Astrocyte (in vitro differentiated cells and primary cell): ENCODE measurements at regions not wholly inside any gene's neighbourhood (a gene's known extent, or its start where the extent isn't known, plus 50 kb on each side); places are given as distances from the start of the nearest gene placed in this dataset.

ENCODE experiments used
- DNase-seq: peaks from one replicate; pipeline ENCODE4 v3.0.0-alpha.2; 2010; ENCODE audit warnings: low read depth
- FAIRE-seq: peaks from 2 replicates; lab custom pipeline; 2011; peaks lifted over from hg19 to GRCh38; lab: Jason Lieb, UNC
- H2AFZ ChIP-seq: 2 replicates; pipeline ENCODE4 v1.6.0; 2012; ENCODE audit warnings: low read depth, low read length, inconsistent platforms
- H3K27ac ChIP-seq: 2 replicates; pipeline ENCODE4 v1.5.1; 2011; ENCODE audit warnings: low read depth, low read length, inconsistent platforms
- H3K27me3 ChIP-seq: 2 replicates; pipeline ENCODE4 v1.6.0; 2011; ENCODE audit warnings: low read length, inconsistent platforms; ENCODE audit not compliant: insufficient read depth
- H3K36me3 ChIP-seq: 2 replicates; pipeline ENCODE4 v1.5.1; 2011; ENCODE audit warnings: low read length, inconsistent platforms; ENCODE audit not compliant: insufficient read depth
- H3K4me1 ChIP-seq: 2 replicates; pipeline ENCODE4 v1.5.1; 2011; ENCODE audit warnings: low read length, inconsistent platforms; ENCODE audit not compliant: insufficient read depth
- H3K4me2 ChIP-seq: 2 replicates; pipeline ENCODE4 v1.6.0; 2012; ENCODE audit warnings: low read length, inconsistent platforms
- H3K4me3 ChIP-seq: 2 replicates; pipeline ENCODE4 v1.5.1; 2011; ENCODE audit warnings: low read depth, mild to moderate bottlenecking, low read length, inconsistent platforms; ENCODE audit not compliant: insufficient read depth
- H3K79me2 ChIP-seq: 2 replicates; pipeline ENCODE4 v1.6.0; 2012; ENCODE audit warnings: mild to moderate bottlenecking, low read length, inconsistent platforms; ENCODE audit not compliant: insufficient read depth
- H3K9ac ChIP-seq: 2 replicates; pipeline ENCODE4 v1.6.0; 2012; ENCODE audit warnings: mild to moderate bottlenecking, low read length, inconsistent platforms
- H3K9me3 ChIP-seq: 2 replicates; pipeline ENCODE4 v1.5.1; 2012; ENCODE audit warnings: low read depth, mild to moderate bottlenecking, low read length, inconsistent platforms; ENCODE audit not compliant: insufficient read depth
- H4K20me1 ChIP-seq: 2 replicates; pipeline ENCODE4 v1.6.0; 2012; ENCODE audit warnings: low read length, inconsistent platforms; ENCODE audit not compliant: insufficient read depth
- H3K27ac Mint-ChIP-seq: one replicate; pipeline ENCODE4 v1.8.0; 2021; ENCODE audit warnings: mild to moderate bottlenecking, mixed read lengths; ENCODE audit not compliant: unreplicated experiment
- H3K27me3 Mint-ChIP-seq: one replicate; pipeline ENCODE4 v1.8.0; 2021; ENCODE audit warnings: low read depth, mixed read lengths; ENCODE audit not compliant: unreplicated experiment
- H3K36me3 Mint-ChIP-seq: one replicate; pipeline ENCODE4 v1.8.0; 2021; ENCODE audit warnings: low read depth, mixed read lengths; ENCODE audit not compliant: unreplicated experiment
- H3K4me1 Mint-ChIP-seq: one replicate; pipeline ENCODE4 v1.8.0; 2021; ENCODE audit warnings: low read depth, mixed read lengths; ENCODE audit not compliant: unreplicated experiment
- H3K4me3 Mint-ChIP-seq: one replicate; pipeline ENCODE4 v1.8.0; 2021; ENCODE audit warnings: mild to moderate bottlenecking, moderate library complexity, mixed read lengths; ENCODE audit not compliant: unreplicated experiment
- H3K9me3 Mint-ChIP-seq: one replicate; pipeline ENCODE4 v1.8.0; 2021; ENCODE audit warnings: mild to moderate bottlenecking, mixed read lengths; ENCODE audit not compliant: unreplicated experiment
- EZH2 ChIP-seq: IDR thresholded peaks from 2 replicates; pipeline ENCODE4 v1.6.1; 2012; ENCODE audit warnings: mild to moderate bottlenecking, low read length, inconsistent platforms; ENCODE audit not compliant: insufficient read depth
- TF ChIP-seq, protein P1 (sequence below): IDR thresholded peaks from 2 replicates; pipeline ENCODE4 v1.5.1; 2011; ENCODE audit warnings: low read depth, mild to moderate bottlenecking, inconsistent platforms, low read length, moderate library complexity; ENCODE audit not compliant: insufficient read depth

DNA sequence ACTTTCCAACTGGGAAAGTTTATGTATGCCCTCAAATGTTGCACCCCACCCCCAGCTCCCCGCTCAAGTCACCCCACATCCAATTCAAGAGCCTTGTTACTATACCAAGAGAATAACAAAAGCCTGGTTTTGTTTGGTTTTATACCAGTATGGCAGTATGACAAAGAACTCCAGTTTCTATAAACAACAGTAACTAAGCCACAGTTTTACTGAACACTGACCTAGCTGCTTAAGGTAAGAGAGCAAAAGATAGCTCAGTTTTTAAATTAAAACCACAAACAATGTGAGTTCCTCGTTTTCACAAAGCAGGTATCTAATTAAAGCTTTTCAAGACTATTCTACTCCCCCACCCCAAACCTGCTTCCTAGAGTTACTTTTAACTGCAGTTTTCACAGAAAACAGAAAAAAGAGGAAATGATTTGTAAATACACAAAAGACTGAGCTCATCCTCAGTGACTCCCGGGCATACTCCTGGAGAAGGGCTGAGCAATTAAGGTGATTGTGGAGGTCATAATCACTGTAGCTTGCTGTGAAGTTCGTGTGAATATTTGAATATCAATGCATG, 59.3 kb upstream of the LHX8 start:
- Histone ChIP-seq H3K9me3 (no peaks in the 10 kb centered on the region), H3K4me3 (no peak overlapping the region), H3K27me3 (no peaks in the 10 kb centered on the region), H3K79me2 (no peaks in the 10 kb centered on the region), H3K9ac (no peak overlapping the region), H3K36me3 (no peaks in the 10 kb centered on the region), H3K4me2 (no peak overlapping the region), H2AFZ (no peak overlapping the region), H3K4me1 (no peaks in the 10 kb centered on the region), H4K20me1 (no peaks in the 10 kb centered on the region), H3K27ac (no peak overlapping the region)
- no peak overlapping the region for H3K27ac Mint-ChIP-seq
- no peaks in the 10 kb centered on the region for H3K27me3 Mint-ChIP-seq
- no peak for DNase-seq
- no peak overlapping the region for H3K4me3 Mint-ChIP-seq
- no peaks in the 10 kb centered on the region for H3K9me3 Mint-ChIP-seq
- no peaks in the 10 kb centered on the region for H3K36me3 Mint-ChIP-seq
- TF ChIP-seq EZH2: no peak
- TF ChIP-seq, protein P1, sequence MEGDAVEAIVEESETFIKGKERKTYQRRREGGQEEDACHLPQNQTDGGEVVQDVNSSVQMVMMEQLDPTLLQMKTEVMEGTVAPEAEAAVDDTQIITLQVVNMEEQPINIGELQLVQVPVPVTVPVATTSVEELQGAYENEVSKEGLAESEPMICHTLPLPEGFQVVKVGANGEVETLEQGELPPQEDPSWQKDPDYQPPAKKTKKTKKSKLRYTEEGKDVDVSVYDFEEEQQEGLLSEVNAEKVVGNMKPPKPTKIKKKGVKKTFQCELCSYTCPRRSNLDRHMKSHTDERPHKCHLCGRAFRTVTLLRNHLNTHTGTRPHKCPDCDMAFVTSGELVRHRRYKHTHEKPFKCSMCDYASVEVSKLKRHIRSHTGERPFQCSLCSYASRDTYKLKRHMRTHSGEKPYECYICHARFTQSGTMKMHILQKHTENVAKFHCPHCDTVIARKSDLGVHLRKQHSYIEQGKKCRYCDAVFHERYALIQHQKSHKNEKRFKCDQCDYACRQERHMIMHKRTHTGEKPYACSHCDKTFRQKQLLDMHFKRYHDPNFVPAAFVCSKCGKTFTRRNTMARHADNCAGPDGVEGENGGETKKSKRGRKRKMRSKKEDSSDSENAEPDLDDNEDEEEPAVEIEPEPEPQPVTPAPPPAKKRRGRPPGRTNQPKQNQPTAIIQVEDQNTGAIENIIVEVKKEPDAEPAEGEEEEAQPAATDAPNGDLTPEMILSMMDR: no peak
- no peaks in the 10 kb centered on the region for H3K4me1 Mint-ChIP-seq
- FAIRE-seq: no peak

DNA sequence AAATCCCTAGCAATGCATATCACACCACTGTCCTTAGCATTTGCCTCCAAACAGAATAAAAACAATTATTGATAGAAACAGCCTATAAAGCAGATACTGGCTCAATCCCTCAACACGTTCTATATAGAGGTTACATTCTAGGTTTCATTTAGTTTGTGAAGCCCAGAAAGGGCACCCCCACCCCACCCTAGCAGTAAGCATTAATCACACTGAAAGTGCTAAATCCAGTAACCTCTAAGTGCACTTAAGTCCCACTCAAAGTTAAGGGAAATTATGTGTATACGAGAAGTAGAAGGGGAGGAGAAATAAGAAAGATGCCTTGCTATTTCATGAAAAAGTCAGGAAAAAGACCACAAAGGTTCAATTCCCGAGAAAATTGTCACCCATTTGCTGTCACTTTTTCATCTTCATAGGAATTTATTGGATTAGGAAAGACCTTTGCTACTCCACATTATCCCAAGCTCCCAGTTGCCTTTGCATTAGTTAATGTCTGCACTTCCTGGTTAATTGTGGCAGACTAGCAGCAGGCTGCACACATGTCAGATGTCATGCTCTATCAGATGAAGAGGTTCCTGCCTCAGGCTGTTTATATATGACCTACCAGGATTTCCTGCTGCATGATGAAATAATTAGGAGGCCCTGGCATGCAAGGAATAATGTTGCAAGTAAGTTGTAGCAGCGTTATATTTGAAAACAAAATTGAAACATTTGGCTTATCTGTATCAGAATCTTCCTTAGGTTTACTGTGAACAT, 54.5 kb upstream of the LHX8 start:
- H3K9me3 ChIP-seq: no peaks in the 10 kb centered on the region
- no peak overlapping the region for H3K27ac ChIP-seq
- H3K4me3 ChIP-seq: no peak overlapping the region
- no peaks in the 10 kb centered on the region for H4K20me1 ChIP-seq
- no peak for TF ChIP-seq EZH2
- TF ChIP-seq, protein P1: no peak
- Mint-ChIP-seq H3K4me1 (peaks cover 21% of the 10 kb centered on the region), H3K27ac (no peak overlapping the region), H3K9me3 (no peaks in the 10 kb centered on the region), H3K36me3 (no peaks in the 10 kb centered on the region), H3K27me3 (no peaks in the 10 kb centered on the region), H3K4me3 (no peak overlapping the region)
- no peaks in the 10 kb centered on the region for H3K4me1 ChIP-seq
- no peak overlapping the region for H3K9ac ChIP-seq
- DNase-seq (no peak), FAIRE-seq (no peak)
- H3K36me3 ChIP-seq: no peaks in the 10 kb centered on the region
- H3K4me2 ChIP-seq: no peak overlapping the region
- no peak overlapping the region for H2AFZ ChIP-seq
- no peaks in the 10 kb centered on the region for H3K27me3 ChIP-seq
- no peaks in the 10 kb centered on the region for H3K79me2 ChIP-seq

DNA sequence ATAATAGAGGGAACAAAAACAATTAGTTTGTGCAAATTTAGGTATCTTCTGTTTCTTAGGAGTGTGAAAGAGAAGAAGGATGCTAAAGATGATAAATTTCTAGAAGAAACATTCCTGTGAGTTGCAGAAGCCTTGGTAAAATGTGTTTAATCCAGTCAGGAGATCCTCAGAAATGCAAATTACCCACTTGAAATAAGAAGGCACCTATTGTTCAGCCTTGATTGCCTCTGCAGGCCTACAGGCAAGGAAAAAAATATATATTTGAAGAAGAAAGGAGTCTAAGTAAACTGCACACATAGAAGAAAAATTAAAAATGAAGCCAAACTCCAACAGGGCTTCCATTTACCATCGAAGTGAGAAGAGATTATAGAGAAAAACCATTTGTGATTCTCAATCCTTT, 51.0 kb upstream of the LHX8 start:
- H3K4me1 Mint-ChIP-seq: peaks cover 28% of the 10 kb centered on the region
- H3K4me1 ChIP-seq: no peaks in the 10 kb centered on the region

More for the DNA sequence above, 51.0 kb upstream of the LHX8 start:
- no peaks in the 10 kb centered on the region for H3K36me3 Mint-ChIP-seq
- no peak overlapping the region for H2AFZ ChIP-seq
- no peak overlapping the region for H3K4me2 ChIP-seq
- no peak overlapping the region for H3K4me3 ChIP-seq
- H3K27me3 ChIP-seq: no peaks in the 10 kb centered on the region
- no peak overlapping the region for H3K27ac ChIP-seq
- H3K79me2 ChIP-seq: no peaks in the 10 kb centered on the region
- no peaks in the 10 kb centered on the region for H3K36me3 ChIP-seq
- peak overlapping the region; percentile 97 for H3K27ac Mint-ChIP-seq
- H4K20me1 ChIP-seq: no peaks in the 10 kb centered on the region
- FAIRE-seq: no peak
- no peak for TF ChIP-seq EZH2
- TF ChIP-seq, protein P1: no peak
- no peak for DNase-seq
- no peaks in the 10 kb centered on the region for H3K9me3 ChIP-seq
- H3K27me3 Mint-ChIP-seq: no peaks in the 10 kb centered on the region
- H3K4me3 Mint-ChIP-seq: no peak overlapping the region
- H3K9ac ChIP-seq: no peak overlapping the region
- peaks cover 2% of the 10 kb centered on the region for H3K9me3 Mint-ChIP-seq
